ENCODE measurements at regions not wholly inside any gene's neighbourhood (a gene's known extent, or its start where the extent isn't known, plus 50 kb on each side); places are given as distances from the start of the nearest gene placed in this dataset.

DNA sequence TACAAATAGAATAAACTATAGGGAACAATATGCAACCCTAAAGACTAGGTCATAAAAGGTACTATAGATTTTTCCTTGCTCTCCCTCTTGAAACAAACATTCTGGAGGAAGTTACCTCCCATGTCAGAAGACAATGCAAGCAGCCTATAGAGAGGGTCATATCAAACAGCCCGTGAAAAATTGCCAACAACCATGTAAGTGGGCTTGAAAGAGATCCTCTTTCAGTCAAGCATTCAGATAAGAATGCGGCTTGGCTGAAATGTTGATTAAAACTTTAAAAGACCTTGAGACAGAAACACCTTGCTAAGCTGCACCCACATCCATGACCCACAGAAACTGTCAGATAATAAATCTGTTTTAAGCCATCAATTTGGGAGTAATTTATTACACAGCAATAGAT, 526.6 kb upstream of the GHITM start:
- TF ChIP-seq, protein P1, sequence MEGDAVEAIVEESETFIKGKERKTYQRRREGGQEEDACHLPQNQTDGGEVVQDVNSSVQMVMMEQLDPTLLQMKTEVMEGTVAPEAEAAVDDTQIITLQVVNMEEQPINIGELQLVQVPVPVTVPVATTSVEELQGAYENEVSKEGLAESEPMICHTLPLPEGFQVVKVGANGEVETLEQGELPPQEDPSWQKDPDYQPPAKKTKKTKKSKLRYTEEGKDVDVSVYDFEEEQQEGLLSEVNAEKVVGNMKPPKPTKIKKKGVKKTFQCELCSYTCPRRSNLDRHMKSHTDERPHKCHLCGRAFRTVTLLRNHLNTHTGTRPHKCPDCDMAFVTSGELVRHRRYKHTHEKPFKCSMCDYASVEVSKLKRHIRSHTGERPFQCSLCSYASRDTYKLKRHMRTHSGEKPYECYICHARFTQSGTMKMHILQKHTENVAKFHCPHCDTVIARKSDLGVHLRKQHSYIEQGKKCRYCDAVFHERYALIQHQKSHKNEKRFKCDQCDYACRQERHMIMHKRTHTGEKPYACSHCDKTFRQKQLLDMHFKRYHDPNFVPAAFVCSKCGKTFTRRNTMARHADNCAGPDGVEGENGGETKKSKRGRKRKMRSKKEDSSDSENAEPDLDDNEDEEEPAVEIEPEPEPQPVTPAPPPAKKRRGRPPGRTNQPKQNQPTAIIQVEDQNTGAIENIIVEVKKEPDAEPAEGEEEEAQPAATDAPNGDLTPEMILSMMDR (IDR thresholded peaks at IDR 0.05; ENCODE audit: low read length) = no peak
- no peak for TF ChIP-seq EZH2 (optimal IDR thresholded peaks at IDR 0.05; ENCODE audit: low read depth, low read length)
- TF ChIP-seq EZH2phosphoT487 (IDR thresholded peaks at IDR 0.05; ENCODE audit: low read length) = no peak
- Histone ChIP-seq H3K4me1 (ENCODE audit: low read length) (no peaks in the 10 kb centered on the region), H3K4me2 (ENCODE audit: low read depth, low read length) (no peak overlapping the region), H3K27ac (ENCODE audit: low read length) (no peak overlapping the region), H3K9me3 (replicated peaks; ENCODE audit: insufficient read depth, low read length) (no peaks in the 10 kb centered on the region), H3K9ac (ENCODE audit: low read length) (no peak overlapping the region), H2AFZ (ENCODE audit: low read length) (no peak overlapping the region), H3F3A (ENCODE audit: insufficient read depth, low read length) (no peaks in the 10 kb centered on the region), H4K20me1 (ENCODE audit: insufficient read depth, low read length) (no peaks in the 10 kb centered on the region), H3K36me3 (replicated peaks; ENCODE audit: insufficient read depth, low read length) (no peaks in the 10 kb centered on the region), H3K27me3 (replicated peaks; ENCODE audit: insufficient read depth, low read length) (no peaks in the 10 kb centered on the region), H3K79me2 (ENCODE audit: low read length) (no peaks in the 10 kb centered on the region), H3K4me3 (ENCODE audit: low read length) (no peak overlapping the region), H3K9me2 (replicated peaks; ENCODE audit: insufficient read depth, low read length) (no peaks in the 10 kb centered on the region)
- DNase-seq = no peak

DNA sequence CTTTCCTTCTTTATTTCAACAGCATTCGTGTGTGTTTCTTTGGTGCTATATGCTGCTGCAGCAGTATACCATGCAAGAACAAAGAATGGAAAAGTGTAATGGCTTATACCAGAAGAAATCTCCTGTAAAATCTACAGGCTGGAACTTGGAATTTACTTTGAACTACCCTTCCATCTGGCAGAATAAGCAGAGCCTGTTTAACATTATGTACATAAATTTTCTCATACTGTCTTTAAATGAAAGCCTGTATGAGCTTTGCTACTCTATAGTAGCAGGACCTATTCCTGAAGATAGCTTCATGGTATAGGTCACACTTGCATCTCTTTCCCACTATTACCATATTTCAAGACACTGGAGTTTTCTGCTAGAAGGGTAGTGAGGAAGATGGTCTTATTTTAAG, 522.1 kb upstream of the GHITM start:
- no peaks in the 10 kb centered on the region for H3K9me2 ChIP-seq (replicated peaks; ENCODE audit: insufficient read depth, low read length)
- no peaks in the 10 kb centered on the region for H3K27me3 ChIP-seq (replicated peaks; ENCODE audit: insufficient read depth, low read length)
- DNase-seq = no peak
- H3K9ac ChIP-seq (ENCODE audit: low read length) = no peak overlapping the region
- H3K4me2 ChIP-seq (ENCODE audit: low read depth, low read length) = no peak overlapping the region
- TF ChIP-seq EZH2phosphoT487 (IDR thresholded peaks at IDR 0.05; ENCODE audit: low read length) (no peak), EZH2 (optimal IDR thresholded peaks at IDR 0.05; ENCODE audit: low read depth, low read length) (no peak)
- TF ChIP-seq, protein P1 (IDR thresholded peaks at IDR 0.05; ENCODE audit: low read length) = no peak
- no peak overlapping the region for H2AFZ ChIP-seq (ENCODE audit: low read length)
- no peaks in the 10 kb centered on the region for H3K9me3 ChIP-seq (replicated peaks; ENCODE audit: insufficient read depth, low read length)
- H3K27ac ChIP-seq (ENCODE audit: low read length) = no peak overlapping the region
- no peak overlapping the region for H3K4me3 ChIP-seq (ENCODE audit: low read length)
- H3K79me2 ChIP-seq (ENCODE audit: low read length) = no peaks in the 10 kb centered on the region
- H4K20me1 ChIP-seq (ENCODE audit: insufficient read depth, low read length) = no peaks in the 10 kb centered on the region
- H3F3A ChIP-seq (ENCODE audit: insufficient read depth, low read length) = no peaks in the 10 kb centered on the region
- H3K4me1 ChIP-seq (ENCODE audit: low read length) = no peaks in the 10 kb centered on the region
- H3K36me3 ChIP-seq (replicated peaks; ENCODE audit: insufficient read depth, low read length) = no peaks in the 10 kb centered on the region

DNA sequence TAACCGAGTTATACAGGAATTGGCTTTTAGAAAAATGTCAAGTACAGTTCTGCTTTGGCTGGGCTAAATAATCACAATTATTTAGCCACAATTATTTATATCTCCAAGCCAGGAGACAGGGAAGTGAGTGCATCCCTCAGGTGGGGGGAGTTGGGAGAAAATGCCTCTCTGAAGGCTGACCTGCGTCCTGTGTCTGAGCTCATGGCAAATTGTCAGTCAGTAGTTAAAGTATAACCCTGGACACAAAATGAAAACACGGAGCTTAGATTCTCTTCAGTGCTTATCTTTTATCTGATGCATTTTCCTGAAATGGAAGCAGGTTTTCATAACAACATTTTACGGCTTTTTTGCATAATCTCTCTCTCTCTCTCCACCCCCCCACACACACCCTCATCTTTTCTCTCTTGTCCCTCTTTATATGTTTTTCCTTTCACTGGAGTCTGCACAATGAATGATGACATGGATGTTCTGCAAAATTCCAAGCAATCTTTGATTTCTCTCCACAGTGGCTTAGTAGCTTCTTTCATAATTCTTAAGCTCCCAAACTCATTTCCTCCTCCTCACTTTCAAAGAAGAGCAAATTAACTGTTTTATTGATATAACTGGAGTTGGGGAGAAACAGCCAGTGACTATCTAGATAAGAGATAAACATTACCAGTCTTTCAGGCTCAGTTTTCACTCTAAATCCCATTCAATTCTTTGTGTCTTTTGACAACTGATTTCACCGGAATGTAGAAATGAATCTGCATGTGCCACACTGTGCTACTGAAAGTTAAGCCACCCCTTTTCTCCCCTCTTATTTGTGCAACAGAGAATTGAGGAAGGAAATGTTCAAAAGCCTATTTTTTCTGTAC, 521.4 kb upstream of the GHITM start:
- Histone ChIP-seq H3K9ac (ENCODE audit: low read length) (no peak overlapping the region), H2AFZ (ENCODE audit: low read length) (no peak overlapping the region), H3K79me2 (ENCODE audit: low read length) (no peaks in the 10 kb centered on the region), H3F3A (ENCODE audit: insufficient read depth, low read length) (no peaks in the 10 kb centered on the region), H3K4me2 (ENCODE audit: low read depth, low read length) (no peak overlapping the region), H3K9me3 (replicated peaks; ENCODE audit: insufficient read depth, low read length) (no peaks in the 10 kb centered on the region), H4K20me1 (ENCODE audit: insufficient read depth, low read length) (no peaks in the 10 kb centered on the region), H3K27me3 (replicated peaks; ENCODE audit: insufficient read depth, low read length) (no peaks in the 10 kb centered on the region), H3K36me3 (replicated peaks; ENCODE audit: insufficient read depth, low read length) (no peaks in the 10 kb centered on the region), H3K9me2 (replicated peaks; ENCODE audit: insufficient read depth, low read length) (no peaks in the 10 kb centered on the region), H3K27ac (ENCODE audit: low read length) (no peak overlapping the region), H3K4me3 (ENCODE audit: low read length) (no peak overlapping the region), H3K4me1 (ENCODE audit: low read length) (no peaks in the 10 kb centered on the region)
- no peak for DNase-seq
- TF ChIP-seq EZH2phosphoT487 (IDR thresholded peaks at IDR 0.05; ENCODE audit: low read length) = no peak
- TF ChIP-seq, protein P1 (IDR thresholded peaks at IDR 0.05; ENCODE audit: low read length) = no peak

Data from MM.1S (cell line).